HUES48 (cell line): ENCODE measurements at regions not wholly inside any gene's neighbourhood (a gene's known extent, or its start where the extent isn't known, plus 50 kb on each side); places are given as distances from the start of the nearest gene placed in this dataset.

ENCODE experiments used
- H3K27ac ChIP-seq: one replicate; pipeline ENCODE4 v1.7.0; 2013; ENCODE audit warnings: low read depth, low read length, inconsistent platforms
- H3K27me3 ChIP-seq: 2 replicates; pipeline ENCODE4 v1.6.1; 2013; ENCODE audit warnings: mild to moderate bottlenecking, low read length; ENCODE audit not compliant: control insufficient read depth, insufficient read depth
- H3K36me3 ChIP-seq: 2 replicates; pipeline ENCODE4 v1.6.1; 2013; ENCODE audit warnings: low read length; ENCODE audit not compliant: control insufficient read depth, insufficient read depth
- H3K4me1 ChIP-seq: 2 replicates; pipeline ENCODE4 v1.6.1; 2013; ENCODE audit warnings: mild to moderate bottlenecking, low read length; ENCODE audit not compliant: control insufficient read depth, insufficient read depth
- H3K4me3 ChIP-seq: 2 replicates; pipeline ENCODE4 v1.5.1; 2013; ENCODE audit warnings: mild to moderate bottlenecking, low read depth, low read length
- H3K9ac ChIP-seq: 2 replicates; pipeline ENCODE4 v1.6.1; 2013; ENCODE audit warnings: mild to moderate bottlenecking, low read depth, low read length, moderate library complexity
- H3K9me3 ChIP-seq: 2 replicates; pipeline ENCODE4 v1.6.1; 2013; ENCODE audit warnings: low read length; ENCODE audit not compliant: control insufficient read depth, insufficient read depth

- no peaks in the 10 kb centered on the region for H3K27me3 ChIP-seq
- H3K9ac ChIP-seq: no peak overlapping the region
- no peaks in the 10 kb centered on the region for H3K36me3 ChIP-seq
- H3K9me3 ChIP-seq: no peaks in the 10 kb centered on the region
- no peak overlapping the region for H3K4me3 ChIP-seq
- no peaks in the 10 kb centered on the region for H3K4me1 ChIP-seq
- H3K27ac ChIP-seq: no peak overlapping the region
Observed at GRCh38 chr12:91331371-91331770, 148.8 kb upstream of the DCN start.

- Histone ChIP-seq H3K27me3 (no peaks in the 10 kb centered on the region), H3K27ac (no peak overlapping the region), H3K9me3 (no peaks in the 10 kb centered on the region), H3K9ac (no peak overlapping the region), H3K36me3 (no peaks in the 10 kb centered on the region), H3K4me3 (no peak overlapping the region), H3K4me1 (no peaks in the 10 kb centered on the region)
Observed at GRCh38 chr12:91328451-91328850, 145.8 kb upstream of the DCN start.

- Histone ChIP-seq H3K27me3 (no peaks in the 10 kb centered on the region), H3K9ac (no peak overlapping the region), H3K9me3 (no peaks in the 10 kb centered on the region), H3K4me1 (no peaks in the 10 kb centered on the region), H3K4me3 (no peak overlapping the region), H3K36me3 (no peaks in the 10 kb centered on the region), H3K27ac (no peak overlapping the region)
Observed at GRCh38 chr12:91327889-91328288, 145.3 kb upstream of the DCN start.

GRCh38 chr12:91327131-91327530 is 144.5 kb upstream of the DCN start:
- Histone ChIP-seq H3K4me1 (no peaks in the 10 kb centered on the region), H3K4me3 (no peak overlapping the region), H3K27me3 (no peaks in the 10 kb centered on the region), H3K9me3 (no peaks in the 10 kb centered on the region), H3K27ac (no peak overlapping the region), H3K36me3 (no peaks in the 10 kb centered on the region), H3K9ac (no peak overlapping the region)

GRCh38 chr12:91326058-91327027 is 143.7 kb upstream of the DCN start:
- no peaks in the 10 kb centered on the region for H3K27me3 ChIP-seq
- H3K27ac ChIP-seq: no peak overlapping the region
- no peaks in the 10 kb centered on the region for H3K4me1 ChIP-seq
- H3K4me3 ChIP-seq: no peak overlapping the region
- no peaks in the 10 kb centered on the region for H3K36me3 ChIP-seq
- H3K9me3 ChIP-seq: no peaks in the 10 kb centered on the region
- H3K9ac ChIP-seq: no peak overlapping the region

GRCh38 chr12:91320999-91321398 is 138.4 kb upstream of the DCN start:
- Histone ChIP-seq H3K4me3 (no peak overlapping the region), H3K9me3 (no peaks in the 10 kb centered on the region), H3K9ac (no peak overlapping the region), H3K27me3 (no peaks in the 10 kb centered on the region), H3K27ac (no peak overlapping the region), H3K36me3 (no peaks in the 10 kb centered on the region), H3K4me1 (peaks cover 14% of the 10 kb centered on the region)

GRCh38 chr12:91319071-91319760 is 136.6 kb upstream of the DCN start:
- Histone ChIP-seq H3K9ac (no peak overlapping the region), H3K27me3 (no peaks in the 10 kb centered on the region)

GRCh38 chr12:91317306-91317705 is 134.7 kb upstream of the DCN start:
- H3K9ac ChIP-seq: no peak overlapping the region
- no peaks in the 10 kb centered on the region for H3K9me3 ChIP-seq
- no peak overlapping the region for H3K27ac ChIP-seq
- H3K27me3 ChIP-seq: no peaks in the 10 kb centered on the region
- no peaks in the 10 kb centered on the region for H3K36me3 ChIP-seq
- H3K4me1 ChIP-seq: peaks cover 14% of the 10 kb centered on the region
- H3K4me3 ChIP-seq: no peak overlapping the region

More at GRCh38 chr12:91319071-91319760, 136.6 kb upstream of the DCN start:
- no peaks in the 10 kb centered on the region for H3K36me3 ChIP-seq
- no peaks in the 10 kb centered on the region for H3K9me3 ChIP-seq
- H3K27ac ChIP-seq: no peak overlapping the region
- H3K4me3 ChIP-seq: no peak overlapping the region
- peaks cover 14% of the 10 kb centered on the region for H3K4me1 ChIP-seq

GRCh38 chr12:91316907-91317269 is 134.3 kb upstream of the DCN start:
- Histone ChIP-seq H3K9me3 (no peaks in the 10 kb centered on the region), H3K27me3 (no peaks in the 10 kb centered on the region), H3K4me1 (peaks cover 14% of the 10 kb centered on the region), H3K9ac (no peak overlapping the region), H3K4me3 (no peak overlapping the region), H3K27ac (no peak overlapping the region), H3K36me3 (no peaks in the 10 kb centered on the region)

GRCh38 chr12:91316161-91316906 is 133.7 kb upstream of the DCN start:
- Histone ChIP-seq H3K4me3 (no peak overlapping the region), H3K27me3 (no peaks in the 10 kb centered on the region), H3K27ac (no peak overlapping the region), H3K4me1 (peaks cover 14% of the 10 kb centered on the region), H3K9me3 (no peaks in the 10 kb centered on the region), H3K36me3 (no peaks in the 10 kb centered on the region), H3K9ac (no peak overlapping the region)
